GM21381 (cell line): ENCODE measurements at regions not wholly inside any gene's neighbourhood (a gene's known extent, or its start where the extent isn't known, plus 50 kb on each side); places are given as distances from the start of the nearest gene placed in this dataset.

Experiments used
- ATAC-seq: cut with Tn5 transposase; IDR thresholded peaks from one replicate; pipeline ENCODE4 v1.9.1; 2021; ENCODE audit warnings: mild to moderate bottlenecking, moderate library complexity; ENCODE audit not compliant: unreplicated experiment

GRCh38 chr6:45791211-45792168 is 224.2 kb downstream of the CLIC5 start:
- no peak for ATAC-seq

- no peak for ATAC-seq
Measured at GRCh38 chr6:45789238-45789637, 226.4 kb downstream of the CLIC5 start.

GRCh38 chr6:45787384-45787783 is 228.3 kb downstream of the CLIC5 start:
- ATAC-seq: no peak

- no peak for ATAC-seq
Measured at GRCh38 chr6:45786355-45786781, 229.3 kb downstream of the CLIC5 start.

- ATAC-seq: no peak
Measured at GRCh38 chr6:45784250-45784649, 231.4 kb downstream of the CLIC5 start.

- no peak for ATAC-seq
Measured at GRCh38 chr6:45783716-45784115, 231.9 kb downstream of the CLIC5 start.

GRCh38 chr6:45781890-45782289 is 233.8 kb downstream of the CLIC5 start:
- ATAC-seq: no peak

GRCh38 chr6:45780523-45780922 is 235.1 kb downstream of the CLIC5 start:
- no peak for ATAC-seq

- ATAC-seq: no peak
Measured at GRCh38 chr6:45775026-45775697, 240.5 kb downstream of the CLIC5 start.

GRCh38 chr6:45773906-45774305 is 241.8 kb downstream of the CLIC5 start:
- ATAC-seq: no peak

- no peak for ATAC-seq
Measured at GRCh38 chr6:45772886-45773495, 242.7 kb downstream of the CLIC5 start.

GRCh38 chr6:45772051-45772450 is 243.6 kb downstream of the CLIC5 start:
- no peak for ATAC-seq

- ATAC-seq: no peak
Measured at GRCh38 chr6:45763281-45763680, 252.4 kb downstream of the CLIC5 start.

- no peak for ATAC-seq
Measured at GRCh38 chr6:45759472-45759810, 256.2 kb downstream of the CLIC5 start.

- ATAC-seq: no peak
Measured at GRCh38 chr6:45758787-45759471, 256.7 kb downstream of the CLIC5 start.

- no peak for ATAC-seq
Measured at GRCh38 chr6:45757443-45758130, 258.1 kb downstream of the CLIC5 start.

- no peak for ATAC-seq
Measured at GRCh38 chr6:45756606-45757005, 259.1 kb downstream of the CLIC5 start.

- ATAC-seq: no peak
Measured at GRCh38 chr6:45754432-45754831, 261.2 kb downstream of the CLIC5 start.

GRCh38 chr6:45746046-45746445 is 269.6 kb downstream of the CLIC5 start:
- no peak for ATAC-seq

GRCh38 chr6:45743028-45743615 is 272.5 kb downstream of the CLIC5 start:
- ATAC-seq: no peak
